ENCODE measurements at regions not wholly inside any gene's neighbourhood (a gene's known extent, or its start where the extent isn't known, plus 50 kb on each side); places are given as distances from the start of the nearest gene placed in this dataset.
A peak's percentile ranks its signal among the peaks of the same experiment; 100 is the strongest.

GRCh38 chr7:41787651-41788350, 84.9 kb upstream of the INHBA start:
- peaks cover 0 to 31% (median 6%) of the 10 kb centered on the region in 4 donors for H3K4me1 ChIP-seq
- intact Hi-C loops (cut with DNase I; ENCODE audit: low total_unique reads), result no loop called here
- H3K9me3 ChIP-seq, result no peaks in the 10 kb centered on the region
- DNase-seq, result no peak
- no peak overlapping the region for H3K4me3 ChIP-seq
- H3K27me3 ChIP-seq, result no peaks in the 10 kb centered on the region
- no peaks in the 10 kb centered on the region for H3K36me3 ChIP-seq
- TF ChIP-seq CTCF (IDR thresholded peaks at IDR 0.05), result no peak
- H3K27ac ChIP-seq, result peak overlapping the region; percentile 36 to 53

GRCh38 chr7:41786944-41787343, 84.1 kb upstream of the INHBA start:
- no peaks in the 10 kb centered on the region for H3K9me3 ChIP-seq
- H3K27ac ChIP-seq, result peak overlapping the region; percentile 36 to 53
- no peak overlapping the region for H3K4me3 ChIP-seq
- TF ChIP-seq CTCF (IDR thresholded peaks at IDR 0.05), result no peak
- peaks cover 0 to 31% (median 6%) of the 10 kb centered on the region in 4 donors for H3K4me1 ChIP-seq
- H3K36me3 ChIP-seq, result no peaks in the 10 kb centered on the region
- DNase-seq, result no peak
- no peaks in the 10 kb centered on the region for H3K27me3 ChIP-seq
- intact Hi-C loops (cut with DNase I; ENCODE audit: low total_unique reads), result no loop called here

- Histone ChIP-seq H3K27ac (peak overlapping the region; percentile 36 to 53), H3K4me1 (peaks cover 0 to 31% (median 6%) of the 10 kb centered on the region in 4 donors), H3K27me3 (no peaks in the 10 kb centered on the region), H3K4me3 (no peak overlapping the region), H3K36me3 (no peaks in the 10 kb centered on the region), H3K9me3 (no peaks in the 10 kb centered on the region)
- DNase-seq, result no peak
- no peak for TF ChIP-seq CTCF (IDR thresholded peaks at IDR 0.05)
- intact Hi-C loops (cut with DNase I; ENCODE audit: low total_unique reads), result no loop called here
Measured at GRCh38 chr7:41786404-41786803, 83.5 kb upstream of the INHBA start.

GRCh38 chr7:41785840-41786239, 83.0 kb upstream of the INHBA start:
- no peaks in the 10 kb centered on the region for H3K27me3 ChIP-seq
- H3K4me3 ChIP-seq, result no peak overlapping the region
- H3K36me3 ChIP-seq, result no peaks in the 10 kb centered on the region
- TF ChIP-seq CTCF (IDR thresholded peaks at IDR 0.05), result no peak
- intact Hi-C loops (cut with DNase I; ENCODE audit: low total_unique reads), result no loop called here
- peaks cover 0 to 31% (median 6%) of the 10 kb centered on the region in 4 donors for H3K4me1 ChIP-seq
- H3K27ac ChIP-seq, result no peak overlapping the region
- no peaks in the 10 kb centered on the region for H3K9me3 ChIP-seq
- DNase-seq, result no peak

- TF ChIP-seq CTCF (IDR thresholded peaks at IDR 0.05), result no peak
- Histone ChIP-seq H3K27ac (no peak overlapping the region), H3K27me3 (no peaks in the 10 kb centered on the region), H3K4me3 (no peak overlapping the region), H3K36me3 (no peaks in the 10 kb centered on the region), H3K9me3 (no peaks in the 10 kb centered on the region), H3K4me1 (peaks cover 0 to 31% (median 6%) of the 10 kb centered on the region in 4 donors)
- intact Hi-C loops (cut with DNase I; ENCODE audit: low total_unique reads), result no loop called here
- no peak for DNase-seq
Measured at GRCh38 chr7:41785265-41785664, 82.4 kb upstream of the INHBA start.
